GM19025 (cell line): ENCODE measurements at regions not wholly inside any gene's neighbourhood (a gene's known extent, or its start where the extent isn't known, plus 50 kb on each side); places are given as distances from the start of the nearest gene placed in this dataset.

Source experiments
- ATAC-seq: cut with Tn5 transposase; IDR thresholded peaks from one replicate; pipeline ENCODE4 v1.9.1; 2021; ENCODE audit warnings: mild to moderate bottlenecking, low read depth, moderate library complexity; ENCODE audit not compliant: unreplicated experiment

DNA sequence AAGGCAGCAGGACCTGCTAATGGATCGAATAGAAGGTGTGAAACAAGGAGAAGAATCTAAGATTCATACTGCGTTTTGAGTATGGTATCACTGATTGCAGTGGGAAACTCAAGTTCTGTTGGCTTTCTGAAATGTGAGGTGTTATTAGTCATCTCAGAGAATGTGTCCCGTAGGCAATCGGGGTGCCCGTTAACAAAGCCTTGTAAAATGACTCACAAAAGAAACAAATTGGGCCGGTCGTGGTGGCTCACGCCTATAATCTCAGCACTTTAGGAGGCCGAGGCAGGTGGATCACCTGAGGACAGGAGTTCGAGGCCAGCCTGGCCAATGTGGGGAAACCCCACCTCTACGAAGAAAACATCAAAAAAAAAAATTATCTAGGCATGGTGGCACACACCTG, 118.2 kb upstream of the C7orf33 start:
- no peak for ATAC-seq

DNA sequence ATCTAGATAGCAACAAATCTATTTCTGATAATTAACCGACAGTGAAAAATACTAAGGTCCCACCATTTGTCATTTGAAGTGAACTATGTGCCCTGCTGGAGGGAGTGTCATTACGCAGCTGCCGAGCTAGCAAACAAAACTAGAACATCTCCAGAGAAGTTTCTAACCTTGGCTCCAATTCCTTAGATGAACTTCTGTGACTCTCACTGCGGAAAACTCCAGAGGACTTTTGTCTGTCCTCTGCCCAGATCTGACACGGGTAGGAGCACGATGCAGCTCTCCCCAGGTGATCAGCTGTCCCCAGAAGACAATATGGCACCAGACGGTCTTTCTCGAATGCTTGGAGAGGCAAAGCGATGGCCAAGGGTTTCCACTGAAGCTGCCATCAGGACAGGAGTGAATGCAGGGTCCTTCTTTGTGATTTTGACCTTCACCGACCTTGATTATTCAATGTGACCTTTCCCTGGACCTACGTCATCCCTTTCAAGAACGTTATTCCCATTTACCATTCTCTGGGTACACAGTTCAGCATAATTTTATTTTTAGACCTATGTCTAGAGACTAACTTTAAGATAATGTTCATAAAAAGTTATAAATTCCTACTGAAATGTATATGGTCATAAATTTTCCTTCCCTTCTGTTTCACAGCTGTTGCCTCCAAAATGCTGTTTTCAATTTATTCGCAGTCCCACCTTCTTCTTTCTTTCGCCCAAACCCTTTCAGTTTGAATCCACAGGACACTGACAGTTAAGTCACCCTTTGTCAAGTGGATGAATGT, 116.7 kb upstream of the C7orf33 start:
- ATAC-seq = no peak

DNA sequence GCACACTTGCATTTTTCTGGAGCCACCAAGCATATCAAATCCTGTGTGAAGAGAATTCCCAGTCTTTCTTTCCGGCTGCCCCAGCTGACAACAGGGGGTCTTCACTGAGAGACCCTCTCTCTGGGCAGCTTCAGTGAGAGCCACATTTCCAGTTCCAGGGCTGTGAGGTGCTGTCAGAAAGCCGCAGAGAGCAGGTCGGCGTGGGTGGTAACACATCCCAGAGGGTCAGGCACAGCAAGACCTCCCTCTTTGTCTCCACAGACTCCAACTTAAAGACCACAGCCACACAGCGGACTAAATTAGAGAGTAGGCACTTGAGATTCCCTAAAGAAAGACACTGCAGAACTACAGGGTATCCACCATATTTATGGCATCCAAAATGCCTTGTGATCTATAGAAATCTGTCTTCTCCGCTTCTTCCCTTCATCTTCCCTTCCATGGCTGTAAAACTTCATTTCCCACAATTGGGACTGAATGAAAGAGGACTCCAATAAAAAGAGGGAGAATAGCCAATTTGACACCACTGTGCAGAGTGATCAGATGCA, 116.0 kb upstream of the C7orf33 start:
- ATAC-seq = no peak

DNA sequence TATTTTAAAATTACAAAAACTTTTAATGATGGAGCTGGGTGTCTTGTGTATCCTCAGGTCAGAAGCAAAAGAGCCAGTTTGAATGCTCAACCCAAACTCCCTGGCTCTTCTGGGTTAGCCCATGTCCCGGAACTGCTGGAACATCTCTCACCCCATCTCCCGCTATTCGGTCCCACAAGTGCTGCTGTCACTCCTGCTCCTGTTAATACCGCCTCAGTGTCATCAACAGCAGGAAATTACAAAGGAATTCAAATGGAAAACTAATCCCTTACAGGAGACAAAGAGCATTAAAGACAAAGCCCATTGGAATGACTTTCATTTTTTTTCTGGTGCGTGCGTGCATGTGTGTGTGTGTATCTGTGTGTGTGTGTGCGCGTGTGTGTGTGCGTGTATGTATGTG, 112.0 kb upstream of the C7orf33 start:
- no peak for ATAC-seq

DNA sequence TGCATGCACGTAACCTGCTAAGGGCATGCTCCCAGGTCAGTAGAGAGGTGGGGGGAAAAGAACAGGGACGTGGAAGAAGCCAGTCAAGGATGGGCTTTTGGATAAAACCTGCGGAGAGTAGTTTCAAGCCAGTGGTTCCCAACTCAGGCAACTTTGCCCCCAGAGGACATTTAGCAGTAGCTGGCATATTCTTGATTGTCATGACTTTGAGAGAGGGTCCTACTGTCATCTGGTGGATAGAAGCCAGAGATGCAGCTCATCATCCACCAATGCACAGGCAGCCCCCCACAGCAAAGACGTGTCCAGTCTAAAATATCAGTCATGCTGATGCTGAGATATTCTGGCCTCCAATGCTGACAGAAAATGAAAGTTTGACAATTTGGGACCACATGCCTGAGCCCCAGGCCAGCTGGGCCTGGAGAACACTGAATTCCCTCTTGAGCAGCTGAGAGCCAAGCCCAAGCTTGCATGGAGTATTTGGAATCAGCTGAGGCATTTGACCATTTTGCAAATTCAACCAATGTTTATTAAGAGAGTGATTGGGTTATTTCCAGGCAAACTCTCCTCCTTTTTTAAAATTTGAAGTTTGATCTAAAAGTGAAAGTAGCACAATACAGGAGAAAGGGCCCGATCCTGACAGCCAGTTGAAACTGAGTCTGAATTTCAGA, 110.0 kb upstream of the C7orf33 start:
- ATAC-seq = no peak

GRCh38 chr7:148481147-148481526, 109.4 kb upstream of the C7orf33 start:
- ATAC-seq = no peak

GRCh38 chr7:148481971-148482626, 108.5 kb upstream of the C7orf33 start:
- no peak for ATAC-seq

DNA sequence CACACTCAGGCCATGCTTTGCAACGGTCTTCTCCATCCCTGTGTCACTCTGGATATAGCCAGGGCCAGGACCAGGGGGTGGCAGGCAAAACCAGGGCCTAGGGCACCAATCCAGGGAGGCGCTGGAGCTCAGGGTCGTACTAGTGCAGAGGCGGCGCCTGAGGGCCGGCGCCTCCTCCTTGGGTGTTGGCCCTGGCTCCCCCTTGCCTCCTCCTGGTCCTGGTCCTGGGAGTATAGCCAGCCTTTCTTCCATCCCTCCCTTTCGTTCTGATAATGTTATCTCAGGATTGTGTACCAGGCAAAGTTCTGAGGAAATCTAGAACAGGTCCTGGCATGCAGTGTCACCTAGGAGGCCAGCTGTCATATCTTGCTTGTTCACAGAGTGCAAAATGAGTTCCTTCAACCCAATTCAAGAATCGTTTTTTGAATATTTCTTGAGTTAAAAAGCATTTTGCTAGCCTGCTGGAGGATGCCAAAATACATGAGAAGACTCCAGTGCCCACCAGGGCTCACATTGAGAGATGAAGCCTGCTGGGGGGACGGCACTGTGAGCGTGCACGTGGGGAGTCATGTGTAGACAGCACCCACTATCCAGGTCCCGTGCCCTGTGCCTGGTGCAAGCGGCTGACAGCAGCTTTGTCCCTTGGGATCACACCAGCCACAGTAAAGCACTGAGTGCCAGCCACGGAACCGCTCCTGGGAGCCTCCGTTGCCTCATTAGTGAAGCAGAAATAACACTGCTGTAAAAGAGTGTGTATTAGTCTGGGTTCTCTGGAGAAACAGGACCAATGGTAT, 106.9 kb upstream of the C7orf33 start:
- no peak for ATAC-seq

DNA sequence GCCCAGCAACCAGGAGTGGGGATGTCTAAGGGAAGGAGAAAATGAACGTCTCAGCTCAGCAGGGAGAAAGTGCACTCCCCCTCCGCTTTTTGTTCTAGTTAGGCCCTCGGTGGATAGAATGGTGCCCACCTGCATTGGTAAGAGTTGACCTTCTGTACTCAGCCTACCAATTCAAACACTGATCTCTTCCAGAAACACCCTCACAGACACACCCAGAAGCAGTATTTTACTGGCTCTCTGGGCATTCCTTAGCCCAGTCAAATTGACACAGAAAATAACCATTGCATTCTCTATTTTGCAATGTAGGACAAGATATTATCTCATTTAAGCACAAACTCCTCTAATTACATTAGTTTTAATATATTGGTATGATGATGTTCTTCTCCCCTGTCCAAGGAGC, 106.1 kb upstream of the C7orf33 start:
- ATAC-seq = no peak

- no peak for ATAC-seq
These were observed 104.9 kb upstream of the C7orf33 start for GRCh38 chr7:148485618-148486017.

GRCh38 chr7:148486937-148487336, 103.6 kb upstream of the C7orf33 start:
- ATAC-seq = no peak

DNA sequence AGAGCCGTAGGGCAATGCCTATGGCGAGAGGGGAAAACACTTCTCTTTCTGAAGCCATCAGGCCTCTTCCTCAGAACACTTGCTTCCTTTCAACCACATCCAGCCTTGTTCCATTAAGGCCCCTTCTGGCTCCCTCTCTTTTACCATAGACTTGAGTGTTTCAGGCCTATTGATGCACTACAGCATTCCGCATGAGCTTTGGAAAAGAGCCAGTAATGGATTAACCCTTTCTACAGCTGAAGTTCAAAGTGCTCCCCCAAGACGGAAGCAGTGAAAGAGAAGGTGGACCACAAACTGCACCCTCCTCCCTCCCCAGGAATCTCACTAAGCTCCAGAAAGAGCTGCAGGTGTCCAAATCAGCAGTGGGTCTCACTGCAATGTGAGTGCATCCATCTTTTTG, 102.7 kb upstream of the C7orf33 start:
- ATAC-seq = no peak

- ATAC-seq = no peak
These were observed 100.9 kb upstream of the C7orf33 start for GRCh38 chr7:148489678-148490077.

- no peak for ATAC-seq
These were observed 98.3 kb upstream of the C7orf33 start for GRCh38 chr7:148492157-148492860.

DNA sequence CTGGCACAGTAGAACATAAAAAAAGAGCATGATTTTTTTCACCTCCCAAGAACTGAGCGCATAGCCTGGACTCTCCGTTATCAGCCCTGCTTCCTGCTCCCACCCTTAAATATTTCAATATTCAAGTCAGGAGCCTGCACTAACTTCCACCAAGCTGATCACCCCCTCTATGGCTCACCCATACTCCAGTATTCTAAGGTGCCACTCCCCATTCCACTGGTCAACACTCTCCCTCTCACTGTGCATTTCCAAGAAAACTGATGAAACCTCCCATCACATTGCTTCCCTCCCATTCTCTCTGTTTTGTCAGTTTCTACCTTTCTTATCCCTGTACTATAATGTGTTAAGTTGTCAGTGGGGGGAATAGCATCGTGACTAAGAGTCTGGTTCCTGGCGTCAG, 95.0 kb upstream of the C7orf33 start:
- no peak for ATAC-seq

DNA sequence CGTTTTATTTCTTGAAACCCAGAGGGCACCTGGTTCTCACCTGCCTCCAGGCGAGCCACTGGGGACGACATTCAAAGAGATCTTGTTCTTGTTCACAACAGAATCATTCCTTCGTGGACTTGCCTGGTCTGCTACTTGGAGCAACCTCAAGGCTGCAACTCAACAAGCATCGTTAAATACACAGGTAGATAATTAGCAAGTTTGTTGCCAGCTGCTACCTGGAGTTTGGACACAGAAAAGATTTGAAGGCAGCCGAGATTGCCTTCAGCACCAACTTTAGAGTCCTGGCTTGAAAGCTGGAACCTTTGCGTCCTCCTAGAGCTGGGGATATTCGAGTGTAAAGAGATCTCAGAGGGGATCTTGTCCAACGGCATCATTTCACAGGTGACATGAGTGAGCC, 89.6 kb upstream of the C7orf33 start:
- ATAC-seq = no peak

DNA sequence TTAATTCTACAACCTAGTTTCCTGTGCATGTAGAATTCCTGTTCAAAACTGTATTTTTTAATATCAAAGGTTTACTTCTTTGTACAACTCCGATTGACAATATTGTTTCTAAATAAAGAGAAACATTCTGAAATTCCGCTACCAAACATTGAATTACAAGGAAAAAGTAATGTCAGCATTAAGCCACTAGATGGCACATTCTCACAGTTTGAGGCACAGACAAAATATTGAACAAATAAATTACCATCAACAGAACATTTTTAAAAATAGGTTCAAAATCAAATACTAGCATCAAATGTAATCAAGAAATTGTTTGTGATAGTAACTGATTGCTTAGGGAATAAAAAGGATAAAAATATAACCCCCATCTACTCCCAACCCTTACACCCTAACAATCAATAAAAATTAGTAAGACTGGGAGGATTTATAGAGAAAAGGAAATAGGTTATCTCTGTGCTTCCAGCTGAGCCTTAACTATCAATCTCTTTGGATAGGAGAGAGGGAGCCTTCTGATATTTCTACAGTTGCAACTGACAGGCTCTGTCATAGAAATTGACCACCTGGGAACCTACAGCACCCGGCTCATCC, 86.6 kb upstream of the C7orf33 start:
- ATAC-seq = no peak

DNA sequence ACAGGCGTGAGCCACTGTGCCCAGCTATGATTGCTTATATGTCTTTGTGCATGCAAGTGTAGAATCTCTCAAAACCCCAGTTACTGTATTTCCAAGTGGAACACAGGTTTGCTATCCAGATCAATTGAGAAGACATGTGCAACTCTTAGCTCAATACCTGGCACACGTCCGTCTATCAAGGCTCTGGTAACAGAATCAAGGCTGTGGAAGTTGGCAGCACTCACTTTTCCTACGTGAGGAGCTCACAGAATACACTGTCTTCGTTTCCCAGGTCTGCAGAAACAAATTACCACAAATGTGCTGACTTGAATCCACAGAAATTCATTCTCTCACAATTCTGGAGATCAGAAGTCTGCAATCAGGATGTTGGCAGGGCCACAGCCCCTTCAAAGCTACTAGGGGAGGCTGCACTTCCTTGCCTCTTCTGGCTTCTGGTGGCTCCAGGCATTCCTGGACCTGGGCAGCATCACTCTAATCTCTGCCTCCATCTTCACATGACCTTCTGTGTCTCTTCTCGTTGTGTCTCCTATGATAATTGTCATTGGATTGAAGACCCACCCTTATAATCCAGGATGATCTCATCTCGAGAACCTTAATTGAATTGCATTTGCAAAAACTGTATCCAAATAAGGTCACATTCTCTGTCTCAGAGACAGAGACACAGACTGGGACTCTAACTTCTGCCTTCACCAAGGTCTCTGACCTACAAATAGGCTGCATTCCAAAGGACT, 84.8 kb upstream of the C7orf33 start:
- ATAC-seq = no peak

- ATAC-seq = peak; percentile 96
These were observed 83.4 kb upstream of the C7orf33 start for GRCh38 chr7:148507064-148507573.
